ENCODE measurements at regions not wholly inside any gene's neighbourhood (a gene's known extent, or its start where the extent isn't known, plus 50 kb on each side); places are given as distances from the start of the nearest gene placed in this dataset.

DNA sequence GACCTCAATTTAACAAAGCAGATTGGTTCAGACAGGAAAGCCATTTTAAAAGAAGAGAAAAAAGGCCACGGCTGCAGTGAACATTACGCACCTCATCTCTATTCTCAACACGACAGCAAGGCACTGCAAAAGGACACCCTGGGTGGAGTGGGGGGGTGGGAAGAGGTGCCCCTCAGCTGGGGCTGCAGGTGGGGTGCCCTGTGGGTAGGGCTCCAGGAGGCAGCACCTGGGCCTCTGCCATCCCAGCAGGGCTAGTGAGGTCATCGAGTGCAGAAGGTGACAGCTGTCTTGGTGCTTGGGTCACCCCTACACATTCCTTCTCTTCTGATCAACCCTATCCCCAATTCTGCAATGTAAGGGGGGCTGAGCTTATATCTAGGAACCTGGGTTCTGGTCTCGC lies 142.9 kb upstream of the PRMT8 start:
- Mint-ChIP-seq H3K4me3 (ENCODE audit: low read depth) (no peak overlapping the region), H3K27ac (no peak overlapping the region), H3K36me3 (ENCODE audit: insufficient read depth) (no peaks in the 10 kb centered on the region), H3K27me3 (peaks cover 30% of the 10 kb centered on the region), H3K9me3 (ENCODE audit: low read depth) (no peaks in the 10 kb centered on the region), H3K4me1 (ENCODE audit: low read depth) (no peaks in the 10 kb centered on the region)
- DNase-seq (ENCODE audit: low spot score, unreplicated experiment) = no peak
- no peak for TF ChIP-seq CTCF (IDR thresholded peaks at IDR 0.05; ENCODE audit: unreplicated experiment)

DNA sequence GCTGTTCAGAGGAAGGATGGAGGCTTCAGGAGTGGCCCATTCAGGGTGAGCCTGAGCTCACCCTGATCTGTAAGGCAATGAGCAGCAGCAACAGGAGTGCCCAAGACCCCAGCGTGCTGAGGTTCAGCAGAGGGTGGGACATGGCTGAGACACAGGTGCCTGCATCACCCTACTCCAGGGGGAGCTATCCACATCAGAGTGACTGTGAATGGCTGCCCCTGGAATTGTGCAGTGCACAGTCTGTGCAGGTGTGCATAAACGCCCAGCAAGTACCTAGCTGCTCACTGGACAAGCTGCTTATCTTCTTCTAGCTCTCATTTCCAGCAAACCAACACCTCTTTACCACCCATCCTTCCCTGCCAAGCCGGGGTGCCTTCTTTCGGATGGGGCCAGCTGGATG lies 140.6 kb upstream of the PRMT8 start:
- no peaks in the 10 kb centered on the region for H3K4me1 Mint-ChIP-seq (ENCODE audit: low read depth)
- H3K4me3 Mint-ChIP-seq (ENCODE audit: low read depth) = no peak overlapping the region
- H3K27me3 Mint-ChIP-seq = peaks cover 27% of the 10 kb centered on the region
- no peak overlapping the region for H3K27ac Mint-ChIP-seq
- no peaks in the 10 kb centered on the region for H3K36me3 Mint-ChIP-seq (ENCODE audit: insufficient read depth)
- DNase-seq (ENCODE audit: low spot score, unreplicated experiment) = no peak
- peak; percentile 11 for TF ChIP-seq CTCF (IDR thresholded peaks at IDR 0.05; ENCODE audit: unreplicated experiment)
- no peaks in the 10 kb centered on the region for H3K9me3 Mint-ChIP-seq (ENCODE audit: low read depth)

- TF ChIP-seq CTCF (IDR thresholded peaks at IDR 0.05; ENCODE audit: unreplicated experiment) = no peak
- no peaks in the 10 kb centered on the region for H3K36me3 Mint-ChIP-seq (ENCODE audit: insufficient read depth)
- no peaks in the 10 kb centered on the region for H3K9me3 Mint-ChIP-seq (ENCODE audit: low read depth)
- no peak overlapping the region for H3K27ac Mint-ChIP-seq
- no peak for DNase-seq (ENCODE audit: low spot score, unreplicated experiment)
- no peaks in the 10 kb centered on the region for H3K4me1 Mint-ChIP-seq (ENCODE audit: low read depth)
- peaks cover 35% of the 10 kb centered on the region for H3K27me3 Mint-ChIP-seq
- no peak overlapping the region for H3K4me3 Mint-ChIP-seq (ENCODE audit: low read depth)
Observed at GRCh38 chr12:3351731-3352130, 139.3 kb upstream of the PRMT8 start.

DNA sequence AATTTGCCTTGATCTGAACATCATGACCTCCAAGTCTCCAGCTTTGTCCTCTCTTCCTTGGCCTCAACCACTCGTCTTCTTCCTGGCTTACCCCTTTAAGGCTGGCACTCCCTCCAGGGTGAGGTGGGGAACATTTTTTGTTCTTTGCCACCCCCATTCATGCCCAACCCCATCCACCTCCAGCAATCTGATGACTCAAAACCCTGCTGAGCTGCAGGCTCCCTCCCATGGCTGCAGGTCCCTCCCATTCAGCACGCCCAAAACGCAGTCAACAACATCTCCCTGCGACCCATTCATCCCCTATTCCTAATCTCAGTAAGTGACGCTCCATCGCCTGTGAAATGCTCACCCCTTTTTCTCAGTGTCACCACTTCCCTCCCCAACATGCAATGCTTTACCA lies 138.8 kb upstream of the PRMT8 start:
- peaks cover 31% of the 10 kb centered on the region for H3K27me3 Mint-ChIP-seq
- no peaks in the 10 kb centered on the region for H3K9me3 Mint-ChIP-seq (ENCODE audit: low read depth)
- no peak overlapping the region for H3K27ac Mint-ChIP-seq
- H3K4me3 Mint-ChIP-seq (ENCODE audit: low read depth) = no peak overlapping the region
- no peaks in the 10 kb centered on the region for H3K4me1 Mint-ChIP-seq (ENCODE audit: low read depth)
- no peaks in the 10 kb centered on the region for H3K36me3 Mint-ChIP-seq (ENCODE audit: insufficient read depth)
- no peak for DNase-seq (ENCODE audit: low spot score, unreplicated experiment)
- TF ChIP-seq CTCF (IDR thresholded peaks at IDR 0.05; ENCODE audit: unreplicated experiment) = no peak

GRCh38 chr12:3353621-3354020 lies 137.4 kb upstream of the PRMT8 start:
- no peak overlapping the region for H3K27ac Mint-ChIP-seq
- no peaks in the 10 kb centered on the region for H3K36me3 Mint-ChIP-seq (ENCODE audit: insufficient read depth)
- no peak for TF ChIP-seq CTCF (IDR thresholded peaks at IDR 0.05; ENCODE audit: unreplicated experiment)
- H3K9me3 Mint-ChIP-seq (ENCODE audit: low read depth) = no peaks in the 10 kb centered on the region
- no peak overlapping the region for H3K4me3 Mint-ChIP-seq (ENCODE audit: low read depth)
- peaks cover 27% of the 10 kb centered on the region for H3K27me3 Mint-ChIP-seq
- no peaks in the 10 kb centered on the region for H3K4me1 Mint-ChIP-seq (ENCODE audit: low read depth)
- DNase-seq (ENCODE audit: low spot score, unreplicated experiment) = no peak

Measured in progenitor cell of endocrine pancreas (in vitro differentiated cells).